Liver (tissue), 8 donors: ENCODE measurements at regions not wholly inside any gene's neighbourhood (a gene's known extent, or its start where the extent isn't known, plus 50 kb on each side); places are given as distances from the start of the nearest gene placed in this dataset.

Experiments used
- DNase-seq: peaks from one replicate; pipeline ENCODE4 v3.0.0-alpha.2; 2017; ENCODE audit warnings: low spot score
- H3K27ac ChIP-seq, 2 donors: one replicate each; pipeline ENCODE4 v1.7.0; 2013; ENCODE audit warnings: inconsistent platforms in 2 of 2, low read length in 2 of 2, control low read depth in 1 of 2, low read depth in 1 of 2, mild to moderate bottlenecking in 1 of 2
- H3K27me3 ChIP-seq, 4 donors: one replicate each; pipeline versions ENCODE4 v1.6.1 to v1.7.0; 2013; ENCODE audit warnings: low read length in 3 of 4, inconsistent platforms in 1 of 4, mild to moderate bottlenecking in 1 of 4, moderate library complexity in 1 of 4; ENCODE audit not compliant: control insufficient read depth in 4 of 4, insufficient read depth in 4 of 4
- H3K36me3 ChIP-seq, 4 donors: one replicate each; pipeline versions ENCODE4 v1.6.1 to v1.7.0; 2013; ENCODE audit warnings: low read length in 3 of 4, mild to moderate bottlenecking in 3 of 4, low read depth in 1 of 4, moderate library complexity in 1 of 4; ENCODE audit not compliant: control insufficient read depth in 4 of 4, insufficient read depth in 3 of 4
- H3K4me1 ChIP-seq, 4 donors: one replicate each; pipeline versions ENCODE4 v1.6.1 to v1.7.0; 2013; ENCODE audit warnings: low read length in 3 of 4, mild to moderate bottlenecking in 3 of 4, moderate library complexity in 1 of 4; ENCODE audit not compliant: control insufficient read depth in 4 of 4, insufficient read depth in 4 of 4
- H3K4me3 ChIP-seq, 3 donors: one replicate each; pipeline versions ENCODE4 v1.6.1 to v1.7.0; 2013; ENCODE audit warnings: low read length in 3 of 3, control low read depth in 1 of 3, low read depth in 1 of 3, mild to moderate bottlenecking in 1 of 3
- H3K9ac ChIP-seq, 2 donors: one replicate each; pipeline ENCODE4 v1.7.0; 2013; ENCODE audit warnings: low read length in 2 of 2, mild to moderate bottlenecking in 2 of 2, moderate library complexity in 2 of 2, control low read depth in 1 of 2, low read depth in 1 of 2
- H3K9me3 ChIP-seq, 4 donors: one replicate each; pipeline versions ENCODE4 v1.6.1 to v1.7.0; 2013; ENCODE audit warnings: low read length in 3 of 4; ENCODE audit not compliant: control insufficient read depth in 4 of 4
- EGR1 ChIP-seq, 2 donors: IDR thresholded peaks; 2 replicates each; pipeline ENCODE4 v1.6.1; 2016 to 2018; ENCODE audit warnings: antibody characterized with exemption in 2 of 2, low read depth in 2 of 2
- FOXA1 ChIP-seq: IDR thresholded peaks from 2 replicates; pipeline ENCODE4 v1.6.1; 2016; ENCODE audit warnings: antibody characterized with exemption
- FOXA2 ChIP-seq: IDR thresholded peaks from 2 replicates; pipeline ENCODE4 v1.6.1; 2016; ENCODE audit warnings: antibody characterized with exemption
- HNF4A ChIP-seq, 2 donors: conservative IDR thresholded peaks; 2 replicates each; pipeline ENCODE4 v1.6.1; 2016; ENCODE audit warnings: antibody characterized with exemption in 2 of 2, mild to moderate bottlenecking in 2 of 2
- HNF4G ChIP-seq: IDR thresholded peaks from 2 replicates; pipeline ENCODE4 v1.6.1; 2016; ENCODE audit warnings: antibody characterized with exemption
- JUND ChIP-seq, 2 donors: IDR thresholded peaks; 2 replicates each; pipeline ENCODE4 v1.6.1; 2016; ENCODE audit warnings: antibody characterized with exemption in 2 of 2
- NR2F2 ChIP-seq: IDR thresholded peaks from 2 replicates; pipeline ENCODE4 v1.6.1; 2016; ENCODE audit warnings: antibody characterized with exemption
- RAD21 ChIP-seq, 2 donors: IDR thresholded peaks; 2 replicates each; pipeline ENCODE4 v1.6.1; 2016; ENCODE audit warnings: antibody characterized with exemption in 2 of 2, mild to moderate bottlenecking in 2 of 2
- RXRA ChIP-seq, 2 donors: IDR thresholded peaks; 2 replicates each; pipeline ENCODE4 v1.6.1; 2017 to 2018; ENCODE audit warnings: antibody characterized with exemption in 2 of 2, mild to moderate bottlenecking in 1 of 2
- SP1 ChIP-seq: IDR thresholded peaks from 2 replicates; pipeline ENCODE4 v1.6.1; 2018; ENCODE audit warnings: antibody characterized with exemption, mild to moderate bottlenecking
- TAF1 ChIP-seq: conservative IDR thresholded peaks from 2 replicates; pipeline ENCODE4 v1.6.1; 2016; ENCODE audit warnings: antibody characterized with exemption, mild to moderate bottlenecking
- YY1 ChIP-seq: IDR thresholded peaks from 2 replicates; pipeline ENCODE4 v1.6.1; 2016; ENCODE audit warnings: antibody characterized with exemption, mild to moderate bottlenecking
- WGBS: extraction: QIAGEN DNeasy Blood & Tissue Kit; methylation state at CpG from one replicate; pipeline ENCODE4 v1.1.7; 2013; 5-methylcytosine and 5-hydroxymethylcytosine counted together
- TF ChIP-seq, protein P1 (sequence below): IDR thresholded peaks from 2 replicates; pipeline ENCODE4 v1.6.1; 2016; ENCODE audit warnings: antibody characterized with exemption
- TF ChIP-seq, protein P2 (sequence below): IDR thresholded peaks from 2 replicates; pipeline ENCODE4 v1.6.1; 2016; ENCODE audit warnings: antibody characterized with exemption
- TF ChIP-seq, protein P3 (sequence below): fragments of 150-350 bp; IDR thresholded peaks from 2 replicates; pipeline ENCODE4 v1.5.1; 2017; ENCODE audit warnings: improper control_type of control experiment, low read depth, low read length; ENCODE audit not compliant: missing input control
- TF ChIP-seq, protein P4 (sequence below): IDR thresholded peaks from 2 replicates; pipeline ENCODE4 v1.6.1; 2016; ENCODE audit warnings: antibody characterized with exemption, mild to moderate bottlenecking
- TF ChIP-seq, protein P5 (sequence below): IDR thresholded peaks from 2 replicates; pipeline ENCODE4 v1.6.1; 2016; ENCODE audit warnings: antibody characterized with exemption
- donor health status: healthy.
- donor health status: healthy.
- donor health status: healthy.
- donor health status: healthy.
- donor health status: healthy.

DNA sequence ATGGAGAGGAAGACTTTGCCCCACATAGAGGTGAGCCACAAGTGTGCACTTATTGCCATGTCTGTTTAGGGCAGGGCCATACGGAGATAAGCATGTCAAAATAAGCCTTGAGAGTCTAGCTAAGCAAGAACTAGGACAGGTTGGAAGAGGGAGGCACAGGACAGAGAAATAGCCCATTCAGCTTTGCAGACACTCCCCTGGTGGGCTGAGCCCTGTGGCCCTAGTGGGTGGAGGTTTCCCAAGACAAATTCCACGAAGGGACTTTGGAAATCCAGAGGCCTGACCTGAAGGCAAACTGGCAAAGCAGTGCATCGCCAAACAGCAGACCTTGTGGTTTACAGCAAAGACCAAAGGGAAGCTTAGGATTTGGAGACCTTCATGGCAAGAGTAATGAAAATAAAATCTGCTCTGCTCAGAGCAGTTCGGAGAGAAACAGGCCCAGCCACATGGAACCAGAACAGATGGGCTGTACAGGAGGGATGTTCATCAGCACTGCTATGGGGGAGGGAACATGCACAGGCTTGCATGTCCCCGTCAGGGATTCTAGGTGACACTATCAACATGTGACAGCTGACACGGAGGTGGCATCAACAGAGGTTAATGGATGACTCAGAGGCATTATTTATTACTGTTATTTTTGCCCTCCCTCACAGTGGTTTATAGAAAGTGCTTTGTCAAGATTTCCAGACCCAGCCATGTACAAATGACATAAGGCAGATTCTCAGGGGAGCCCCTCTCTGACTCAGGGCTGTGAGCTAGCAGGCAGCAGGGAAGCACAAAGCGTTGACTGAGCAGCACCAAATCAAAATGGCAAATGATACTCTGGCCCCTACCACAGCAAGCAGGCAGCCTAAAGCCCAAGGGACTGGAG lies 90.1 kb upstream of the IRF2BP2 start:
- WGBS: 66% methylated on average over 7 of the region's 7 CpGs
- H3K9ac ChIP-seq: no peak overlapping the region
- H3K27ac ChIP-seq: no peak overlapping the region
- no peaks in the 10 kb centered on the region for H3K36me3 ChIP-seq
- no peak overlapping the region for H3K4me3 ChIP-seq
- no peaks in the 10 kb centered on the region for H3K9me3 ChIP-seq
- peaks cover 0 to 3% (median 1%) of the 10 kb centered on the region in 4 donors for H3K4me1 ChIP-seq
- no peak for TF ChIP-seq JUND (IDR thresholded peaks at IDR 0.05)
- TF ChIP-seq HNF4A (conservative IDR thresholded peaks at IDR 0.05): peak in 1 of 2 donors; percentile 35
- TF ChIP-seq SP1: peak; percentile 32
- DNase-seq: no peak
- no peaks in the 10 kb centered on the region for H3K27me3 ChIP-seq

DNA sequence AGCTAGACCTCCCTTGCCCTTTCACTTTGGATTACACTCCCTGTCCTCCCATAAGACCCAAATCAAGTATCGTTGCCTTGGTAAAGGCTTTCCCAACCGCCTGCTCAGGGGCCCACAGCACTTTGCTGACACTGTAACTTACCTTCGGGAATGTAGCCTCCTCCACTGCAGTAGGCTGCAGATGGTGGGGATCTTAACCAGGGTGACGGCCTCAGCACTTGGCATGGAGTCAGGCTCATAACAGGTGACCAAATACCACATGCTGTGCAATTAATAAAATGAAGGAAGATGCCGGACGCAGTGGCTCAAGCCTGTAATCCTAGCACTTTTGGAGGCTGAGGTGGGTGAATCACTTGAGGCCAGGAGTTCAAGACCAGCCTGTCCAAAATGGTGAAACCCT lies 88.7 kb upstream of the IRF2BP2 start:
- 97% methylated on average over 6 of the region's 6 CpGs for WGBS

More for the DNA sequence above, 88.7 kb upstream of the IRF2BP2 start:
- no peak overlapping the region for H3K4me3 ChIP-seq
- no peaks in the 10 kb centered on the region for H3K27me3 ChIP-seq
- H3K27ac ChIP-seq: no peak overlapping the region
- H3K9me3 ChIP-seq: no peaks in the 10 kb centered on the region
- TF ChIP-seq HNF4A (conservative IDR thresholded peaks at IDR 0.05) (no peak), FOXA1 (no peak), RXRA (IDR thresholded peaks at IDR 0.05) (no peak), YY1 (no peak), RAD21 (IDR thresholded peaks at IDR 0.05) (no peak), TAF1 (no peak), NR2F2 (no peak), JUND (IDR thresholded peaks at IDR 0.05) (no peak), EGR1 (IDR thresholded peaks at IDR 0.05; ENCODE audit: low read depth in 2 of 2) (no peak), FOXA2 (no peak), SP1 (no peak), HNF4G (no peak)
- TF ChIP-seq, protein P1, sequence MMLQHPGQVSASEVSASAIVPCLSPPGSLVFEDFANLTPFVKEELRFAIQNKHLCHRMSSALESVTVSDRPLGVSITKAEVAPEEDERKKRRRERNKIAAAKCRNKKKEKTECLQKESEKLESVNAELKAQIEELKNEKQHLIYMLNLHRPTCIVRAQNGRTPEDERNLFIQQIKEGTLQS: no peak
- TF ChIP-seq, protein P2, sequence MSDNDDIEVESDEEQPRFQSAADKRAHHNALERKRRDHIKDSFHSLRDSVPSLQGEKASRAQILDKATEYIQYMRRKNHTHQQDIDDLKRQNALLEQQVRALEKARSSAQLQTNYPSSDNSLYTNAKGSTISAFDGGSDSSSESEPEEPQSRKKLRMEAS: no peak
- TF ChIP-seq, protein P3, sequence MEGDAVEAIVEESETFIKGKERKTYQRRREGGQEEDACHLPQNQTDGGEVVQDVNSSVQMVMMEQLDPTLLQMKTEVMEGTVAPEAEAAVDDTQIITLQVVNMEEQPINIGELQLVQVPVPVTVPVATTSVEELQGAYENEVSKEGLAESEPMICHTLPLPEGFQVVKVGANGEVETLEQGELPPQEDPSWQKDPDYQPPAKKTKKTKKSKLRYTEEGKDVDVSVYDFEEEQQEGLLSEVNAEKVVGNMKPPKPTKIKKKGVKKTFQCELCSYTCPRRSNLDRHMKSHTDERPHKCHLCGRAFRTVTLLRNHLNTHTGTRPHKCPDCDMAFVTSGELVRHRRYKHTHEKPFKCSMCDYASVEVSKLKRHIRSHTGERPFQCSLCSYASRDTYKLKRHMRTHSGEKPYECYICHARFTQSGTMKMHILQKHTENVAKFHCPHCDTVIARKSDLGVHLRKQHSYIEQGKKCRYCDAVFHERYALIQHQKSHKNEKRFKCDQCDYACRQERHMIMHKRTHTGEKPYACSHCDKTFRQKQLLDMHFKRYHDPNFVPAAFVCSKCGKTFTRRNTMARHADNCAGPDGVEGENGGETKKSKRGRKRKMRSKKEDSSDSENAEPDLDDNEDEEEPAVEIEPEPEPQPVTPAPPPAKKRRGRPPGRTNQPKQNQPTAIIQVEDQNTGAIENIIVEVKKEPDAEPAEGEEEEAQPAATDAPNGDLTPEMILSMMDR: no peak
- TF ChIP-seq, protein P4, sequence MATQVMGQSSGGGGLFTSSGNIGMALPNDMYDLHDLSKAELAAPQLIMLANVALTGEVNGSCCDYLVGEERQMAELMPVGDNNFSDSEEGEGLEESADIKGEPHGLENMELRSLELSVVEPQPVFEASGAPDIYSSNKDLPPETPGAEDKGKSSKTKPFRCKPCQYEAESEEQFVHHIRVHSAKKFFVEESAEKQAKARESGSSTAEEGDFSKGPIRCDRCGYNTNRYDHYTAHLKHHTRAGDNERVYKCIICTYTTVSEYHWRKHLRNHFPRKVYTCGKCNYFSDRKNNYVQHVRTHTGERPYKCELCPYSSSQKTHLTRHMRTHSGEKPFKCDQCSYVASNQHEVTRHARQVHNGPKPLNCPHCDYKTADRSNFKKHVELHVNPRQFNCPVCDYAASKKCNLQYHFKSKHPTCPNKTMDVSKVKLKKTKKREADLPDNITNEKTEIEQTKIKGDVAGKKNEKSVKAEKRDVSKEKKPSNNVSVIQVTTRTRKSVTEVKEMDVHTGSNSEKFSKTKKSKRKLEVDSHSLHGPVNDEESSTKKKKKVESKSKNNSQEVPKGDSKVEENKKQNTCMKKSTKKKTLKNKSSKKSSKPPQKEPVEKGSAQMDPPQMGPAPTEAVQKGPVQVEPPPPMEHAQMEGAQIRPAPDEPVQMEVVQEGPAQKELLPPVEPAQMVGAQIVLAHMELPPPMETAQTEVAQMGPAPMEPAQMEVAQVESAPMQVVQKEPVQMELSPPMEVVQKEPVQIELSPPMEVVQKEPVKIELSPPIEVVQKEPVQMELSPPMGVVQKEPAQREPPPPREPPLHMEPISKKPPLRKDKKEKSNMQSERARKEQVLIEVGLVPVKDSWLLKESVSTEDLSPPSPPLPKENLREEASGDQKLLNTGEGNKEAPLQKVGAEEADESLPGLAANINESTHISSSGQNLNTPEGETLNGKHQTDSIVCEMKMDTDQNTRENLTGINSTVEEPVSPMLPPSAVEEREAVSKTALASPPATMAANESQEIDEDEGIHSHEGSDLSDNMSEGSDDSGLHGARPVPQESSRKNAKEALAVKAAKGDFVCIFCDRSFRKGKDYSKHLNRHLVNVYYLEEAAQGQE: no peak
- TF ChIP-seq, protein P5, sequence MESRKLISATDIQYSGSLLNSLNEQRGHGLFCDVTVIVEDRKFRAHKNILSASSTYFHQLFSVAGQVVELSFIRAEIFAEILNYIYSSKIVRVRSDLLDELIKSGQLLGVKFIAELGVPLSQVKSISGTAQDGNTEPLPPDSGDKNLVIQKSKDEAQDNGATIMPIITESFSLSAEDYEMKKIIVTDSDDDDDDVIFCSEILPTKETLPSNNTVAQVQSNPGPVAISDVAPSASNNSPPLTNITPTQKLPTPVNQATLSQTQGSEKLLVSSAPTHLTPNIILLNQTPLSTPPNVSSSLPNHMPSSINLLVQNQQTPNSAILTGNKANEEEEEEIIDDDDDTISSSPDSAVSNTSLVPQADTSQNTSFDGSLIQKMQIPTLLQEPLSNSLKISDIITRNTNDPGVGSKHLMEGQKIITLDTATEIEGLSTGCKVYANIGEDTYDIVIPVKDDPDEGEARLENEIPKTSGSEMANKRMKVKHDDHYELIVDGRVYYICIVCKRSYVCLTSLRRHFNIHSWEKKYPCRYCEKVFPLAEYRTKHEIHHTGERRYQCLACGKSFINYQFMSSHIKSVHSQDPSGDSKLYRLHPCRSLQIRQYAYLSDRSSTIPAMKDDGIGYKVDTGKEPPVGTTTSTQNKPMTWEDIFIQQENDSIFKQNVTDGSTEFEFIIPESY: no peak
- H3K36me3 ChIP-seq: no peaks in the 10 kb centered on the region
- H3K9ac ChIP-seq: no peak overlapping the region
- peaks cover 0 to 3% (median 1%) of the 10 kb centered on the region in 4 donors for H3K4me1 ChIP-seq
- DNase-seq: no peak
